Adrenal gland (tissue), 9 donors: ENCODE measurements at regions not wholly inside any gene's neighbourhood (a gene's known extent, or its start where the extent isn't known, plus 50 kb on each side); places are given as distances from the start of the nearest gene placed in this dataset.

Experiments used
- DNase-seq, 7 donors: peaks; one replicate each; pipeline ENCODE4 v3.0.0-alpha.2; 2019 to 2020
- H3K27ac ChIP-seq, 5 donors: fragments of 200-600 bp; sonication (generic) in 4 of 5; 1 replicate in 3 of 5; 2 replicates in 2 of 5; pipeline versions ENCODE4 v1.5.1 to v1.8.0; 2016 to 2020; ENCODE audit warnings: mild to moderate bottlenecking in 1 of 5
- H3K27me3 ChIP-seq: fragments of 200-600 bp; 2 replicates; pipeline ENCODE4 v1.8.0; 2021
- H3K36me3 ChIP-seq, 2 donors: fragments of 200-600 bp; replicated peaks in 1 of 2; 1 replicate in 1 of 2; 2 replicates in 1 of 2; pipeline versions ENCODE4 v1.5.1 to v1.8.0; 2018 to 2022
- H3K4me1 ChIP-seq, 2 donors: fragments of 200-600 bp; replicated peaks in 1 of 2; 1 replicate in 1 of 2; 2 replicates in 1 of 2; pipeline versions ENCODE4 v1.5.1 to v1.8.0; 2018 to 2021
- H3K4me3 ChIP-seq, 4 donors: fragments of 200-600 bp; sonication (generic) in 3 of 4; one replicate each; pipeline ENCODE4 v1.5.1; 2016 to 2018
- H3K9me3 ChIP-seq, 3 donors: fragments of 200-600 bp; sonication (generic) in 1 of 3; replicated peaks in 1 of 3; 1 replicate in 2 of 3; 2 replicates in 1 of 3; pipeline versions ENCODE4 v1.5.1 to v1.8.0; 2016 to 2021
- CTCF ChIP-seq, 6 experiments: fragments of 450-650 bp in 4 of 6; fragments of 200-600 bp in 2 of 6; sonication (generic) in 1 of 6; IDR thresholded peaks; 1 replicate in 5 of 6; 2 replicates in 1 of 6; pipeline versions ENCODE4 v1.5.1 to v1.8.0; 2016 to 2021; ENCODE audit warnings: antibody characterized with exemption in 6 of 6, mild to moderate bottlenecking in 2 of 6, moderate library complexity in 1 of 6
- POLR2A ChIP-seq, 2 donors: fragments of 450-650 bp; IDR thresholded peaks; one replicate each; pipeline ENCODE4 v1.6.1; 2017; ENCODE audit warnings: antibody characterized with exemption in 2 of 2, mild to moderate bottlenecking in 2 of 2, moderate library complexity in 1 of 2
- WGBS, 4 donors: extraction: QIAGEN DNeasy Blood & Tissue Kit in 2 of 4; methylation state at CpG; one replicate each; pipeline versions ENCODE4 v1.1.5 to v1.1.7; 2013 to 2017; 5-methylcytosine and 5-hydroxymethylcytosine counted together
- intact Hi-C, 2 donors: fragments of 100-400 bp; cut with DNase I; formaldehyde crosslinking; loops; one replicate each; pipeline versions ENCODE4 v1.14.1 to v1.15.0; 2022 to 2023
- donor health status: healthy with polysubstance abuse.
- donor health status: Bipolar disorder and iron deficiency.
- donor health status: DM: yes; HTN: yes; CAD: no.
- donor health status: DM: no; HTN: no; CAD: no.
- donor health status: DM: no; HTN: no; CAD: no.

- Histone ChIP-seq H3K27ac (no peak overlapping the region), H3K36me3 (no peaks in the 10 kb centered on the region), H3K4me1 (no peaks in the 10 kb centered on the region), H3K9me3 (no peaks in the 10 kb centered on the region), H3K27me3 (no peaks in the 10 kb centered on the region), H3K4me3 (no peak overlapping the region)
- 63 to 79% (median 77%) methylated on average over 24 to 25 of the region's 25 CpGs for WGBS, 4 donors
- DNase-seq: no peak
- intact Hi-C loops: no loop called here
- no peak for TF ChIP-seq CTCF (IDR thresholded peaks at IDR 0.05)
- TF ChIP-seq POLR2A (IDR thresholded peaks at IDR 0.05): no peak
Observed at GRCh38 chr10:83222832-83223742, 916.2 kb upstream of the GHITM start.

DNA sequence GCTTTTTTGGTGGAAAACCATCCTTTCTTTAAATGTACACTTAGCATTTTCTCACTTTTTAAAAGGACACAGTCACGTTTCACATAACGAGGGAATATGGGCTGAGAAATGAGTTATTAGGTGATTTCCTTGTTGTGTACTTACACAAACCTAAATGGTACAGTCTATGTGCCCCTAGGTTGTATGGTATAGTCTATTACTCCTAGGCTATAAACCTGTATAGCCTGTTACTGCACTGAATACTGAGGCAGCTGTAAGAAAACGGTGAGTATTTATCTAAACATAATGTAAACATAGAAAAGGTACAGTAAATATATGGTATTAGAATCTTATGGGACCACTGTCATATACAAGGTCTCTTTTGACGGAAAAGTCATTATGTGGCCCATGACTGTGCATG lies 913.5 kb upstream of the GHITM start:
- H3K36me3 ChIP-seq: no peaks in the 10 kb centered on the region
- no peak overlapping the region for H3K4me3 ChIP-seq
- DNase-seq: no peak
- no peaks in the 10 kb centered on the region for H3K4me1 ChIP-seq
- H3K27ac ChIP-seq: no peak overlapping the region
- intact Hi-C loops: no loop called here
- TF ChIP-seq POLR2A (IDR thresholded peaks at IDR 0.05): no peak
- no peak for TF ChIP-seq CTCF (IDR thresholded peaks at IDR 0.05)
- WGBS, 4 donors: 71 to 82% (median 73%) methylated on average over 4 of the region's 4 CpGs
- H3K27me3 ChIP-seq: no peaks in the 10 kb centered on the region
- H3K9me3 ChIP-seq: no peaks in the 10 kb centered on the region

DNA sequence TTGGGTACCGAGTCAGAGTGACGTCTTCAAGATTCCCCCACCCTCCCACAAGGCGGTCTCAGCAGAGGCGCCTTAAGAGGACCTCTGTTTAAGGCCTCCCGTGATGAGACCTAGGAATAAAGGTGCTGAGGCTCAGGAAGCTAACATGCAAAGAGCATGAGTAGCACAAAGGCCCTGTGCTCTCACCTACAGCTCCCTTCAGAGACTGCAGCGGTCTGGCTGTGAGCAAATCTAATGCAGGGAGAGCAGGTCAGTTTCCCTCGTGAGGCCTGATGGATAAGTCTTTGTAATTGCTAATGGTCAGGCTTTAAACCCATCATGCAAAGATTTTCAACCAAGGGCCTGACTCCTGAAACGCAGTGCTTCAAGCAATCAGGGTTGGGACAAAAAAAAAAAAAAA lies 909.3 kb upstream of the GHITM start:
- intact Hi-C loops: no loop called here
- no peak overlapping the region for H3K4me3 ChIP-seq
- no peak for DNase-seq
- no peak overlapping the region for H3K27ac ChIP-seq
- TF ChIP-seq POLR2A (IDR thresholded peaks at IDR 0.05) (no peak), CTCF (IDR thresholded peaks at IDR 0.05) (no peak)
- H3K27me3 ChIP-seq: no peaks in the 10 kb centered on the region
- no peaks in the 10 kb centered on the region for H3K9me3 ChIP-seq
- H3K36me3 ChIP-seq: no peaks in the 10 kb centered on the region
- 84 to 87% (median 84%) methylated on average over 8 of the region's 8 CpGs for WGBS, 4 donors
- H3K4me1 ChIP-seq: no peaks in the 10 kb centered on the region

DNA sequence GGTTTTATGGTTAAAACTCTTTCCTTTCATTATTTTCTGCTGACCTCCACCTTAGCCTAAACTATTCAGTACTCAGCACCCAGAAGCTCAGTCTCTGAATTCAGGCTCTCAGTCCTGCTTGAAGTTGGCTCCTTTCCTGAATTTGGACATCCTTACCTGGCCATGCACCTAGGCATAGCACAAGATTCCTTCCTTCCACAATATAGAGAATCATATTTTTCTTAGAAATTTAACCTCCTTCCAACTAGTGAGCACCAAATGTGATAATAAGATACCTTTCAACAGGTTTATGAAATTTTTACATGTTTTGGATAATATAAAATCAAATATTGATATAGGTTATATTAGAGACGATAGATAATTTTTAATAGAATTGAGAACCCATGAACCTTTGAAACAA lies 905.6 kb upstream of the GHITM start:
- H3K27ac ChIP-seq: no peak overlapping the region
- 61 to 83% (median 71%) methylated on average over 1 of the region's 1 CpG for WGBS, 4 donors
- H3K4me3 ChIP-seq: no peak overlapping the region
- no peak for DNase-seq
- H3K9me3 ChIP-seq: no peaks in the 10 kb centered on the region
- H3K27me3 ChIP-seq: no peaks in the 10 kb centered on the region
- no peaks in the 10 kb centered on the region for H3K36me3 ChIP-seq
- intact Hi-C loops: no loop called here
- H3K4me1 ChIP-seq: no peaks in the 10 kb centered on the region
- TF ChIP-seq CTCF (IDR thresholded peaks at IDR 0.05): no peak
- TF ChIP-seq POLR2A (IDR thresholded peaks at IDR 0.05): no peak
